HEK293T (cell line): ENCODE measurements at regions not wholly inside any gene's neighbourhood (a gene's known extent, or its start where the extent isn't known, plus 50 kb on each side); places are given as distances from the start of the nearest gene placed in this dataset.

Experiments used
- ARNT ChIP-seq: fragments of 450-650 bp; IDR thresholded peaks from 2 replicates; pipeline ENCODE4 v1.6.1; 2017; ENCODE audit warnings: mild to moderate bottlenecking
- FOXA1 ChIP-seq: fragments of 450-650 bp; IDR thresholded peaks from 2 replicates; pipeline ENCODE4 v1.6.1; 2016; ENCODE audit warnings: mild to moderate bottlenecking
- FOXM1 ChIP-seq: fragments of 450-650 bp; IDR thresholded peaks from 2 replicates; pipeline ENCODE4 v1.6.1; 2017; ENCODE audit warnings: mild to moderate bottlenecking, borderline replicate concordance
- NFRKB ChIP-seq: fragments of 450-650 bp; IDR thresholded peaks from 2 replicates; pipeline ENCODE4 v1.6.1; 2016; ENCODE audit warnings: mild to moderate bottlenecking, moderate library complexity
- SUZ12 ChIP-seq: fragments of 450-650 bp; IDR thresholded peaks from 2 replicates; pipeline ENCODE4 v1.6.1; 2016; ENCODE audit warnings: mild to moderate bottlenecking

DNA sequence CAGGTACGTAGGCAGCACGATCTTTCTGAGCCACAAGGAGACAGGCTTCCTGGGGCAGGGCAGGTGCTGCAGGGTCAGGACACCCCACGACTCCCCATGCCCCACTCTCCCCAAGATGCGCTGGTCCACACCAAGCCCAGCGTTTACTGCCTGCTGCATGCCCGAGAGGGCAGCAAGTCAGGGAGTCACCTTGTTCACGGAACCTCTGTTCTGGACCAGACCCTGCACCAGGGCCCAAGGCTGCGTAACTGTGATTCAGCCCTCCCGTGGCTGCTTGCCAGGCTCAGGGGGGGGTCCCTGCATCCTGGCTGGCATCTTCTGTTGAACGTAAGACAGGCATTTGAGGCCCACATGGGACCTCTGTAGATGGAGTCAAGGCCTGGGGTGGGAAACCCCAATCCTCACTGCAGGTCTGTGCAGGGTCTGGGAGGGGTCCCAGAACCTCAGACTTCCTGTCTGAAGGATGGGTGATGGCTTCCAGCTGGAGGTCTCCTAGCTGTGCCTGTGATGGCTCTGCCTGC, 228.6 kb upstream of the RTL1 start:
- TF ChIP-seq FOXA1 (no peak), ARNT (no peak), FOXM1 (no peak), NFRKB (no peak), SUZ12 (no peak)
